ENCODE measurements at regions not wholly inside any gene's neighbourhood (a gene's known extent, or its start where the extent isn't known, plus 50 kb on each side); places are given as distances from the start of the nearest gene placed in this dataset.

DNA sequence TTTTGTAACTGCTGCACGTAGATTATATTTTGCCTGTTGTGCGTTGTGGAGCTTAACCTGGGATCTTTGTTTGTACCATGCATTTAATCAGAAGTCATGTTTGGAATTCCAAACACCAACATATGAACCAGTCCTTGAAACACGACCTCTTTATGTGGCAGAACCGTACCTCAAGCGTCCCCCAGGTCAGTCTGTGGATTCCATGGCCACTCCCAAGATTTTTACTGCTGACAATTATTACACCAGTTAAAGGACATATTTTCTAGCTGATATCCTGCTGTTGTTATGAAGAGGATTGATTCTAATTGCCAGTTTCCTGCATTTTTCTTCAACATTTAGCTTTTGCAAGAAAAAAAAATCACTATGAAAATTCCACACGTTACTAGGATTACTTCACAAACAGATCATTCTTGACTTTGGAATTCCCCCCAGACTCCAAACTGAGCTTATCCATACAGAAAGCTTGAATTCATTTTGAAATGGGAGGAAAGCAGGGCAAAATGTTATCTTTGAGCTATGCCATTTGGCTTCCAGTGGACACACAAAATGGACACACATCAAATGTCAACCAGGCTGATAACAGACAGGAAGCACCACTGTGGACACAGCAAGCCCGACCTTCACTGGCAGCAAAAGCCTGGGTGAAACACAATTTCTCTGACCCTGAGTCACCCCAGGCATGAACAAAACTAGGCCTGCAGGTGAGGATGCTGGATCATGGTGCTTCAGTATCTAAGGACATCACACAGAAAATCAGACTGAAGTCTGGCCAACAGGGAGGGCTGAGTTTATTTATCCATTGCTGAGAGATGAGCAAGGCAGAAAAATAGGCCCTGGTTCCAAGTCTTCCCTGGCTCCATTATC lies 542.9 kb upstream of the JAG1 start:
- Mint-ChIP-seq H3K27me3 (no peaks in the 10 kb centered on the region), H3K27ac (no peak overlapping the region), H3K4me1 (no peaks in the 10 kb centered on the region), H3K9me3 (no peaks in the 10 kb centered on the region), H3K36me3 (ENCODE audit: low read depth) (no peaks in the 10 kb centered on the region), H3K4me3 (no peak overlapping the region)
- DNase-seq, result no peak
- ChIA-PET POLR2A (no interaction called here), CTCF (no interaction called here)

DNA sequence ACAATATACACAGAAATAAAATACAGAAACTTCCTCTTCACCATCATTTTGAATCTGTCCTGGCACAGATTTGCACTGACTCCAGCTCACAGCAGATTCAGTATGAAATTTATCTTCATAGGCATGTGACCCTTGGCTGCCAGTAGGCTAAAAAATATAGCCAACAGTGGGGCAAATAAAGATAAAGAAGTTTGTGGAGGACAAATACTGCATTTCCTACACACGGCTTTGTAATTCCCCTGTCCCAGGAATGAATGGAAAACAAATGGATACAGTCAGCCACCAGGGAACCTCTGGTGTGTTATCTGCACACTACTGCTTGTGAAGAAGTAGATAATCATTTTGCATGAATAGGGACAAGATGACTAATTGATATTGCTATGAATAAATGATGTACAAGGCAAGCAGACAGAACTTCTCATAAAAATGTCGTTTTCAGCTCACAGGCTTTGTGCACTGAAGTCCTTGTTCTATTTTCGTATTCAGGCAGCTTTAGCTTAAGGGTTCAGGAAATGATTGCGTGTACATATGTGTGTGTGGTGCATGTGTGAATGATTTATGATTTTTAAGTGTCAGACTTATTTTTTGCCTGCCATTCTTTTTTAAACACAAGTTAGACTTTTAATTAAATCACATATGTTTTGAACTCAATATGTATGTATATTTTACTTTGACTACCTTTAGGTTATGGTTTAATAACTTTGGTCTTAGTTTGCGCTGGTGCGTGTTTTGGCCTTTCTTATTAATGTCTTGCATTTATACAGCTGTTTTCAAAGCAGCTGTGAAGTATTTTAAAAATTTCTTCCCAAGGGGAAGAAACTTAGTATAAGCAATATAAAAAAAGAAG lies 543.8 kb upstream of the JAG1 start:
- POLR2A ChIA-PET, result no interaction called here

DNA sequence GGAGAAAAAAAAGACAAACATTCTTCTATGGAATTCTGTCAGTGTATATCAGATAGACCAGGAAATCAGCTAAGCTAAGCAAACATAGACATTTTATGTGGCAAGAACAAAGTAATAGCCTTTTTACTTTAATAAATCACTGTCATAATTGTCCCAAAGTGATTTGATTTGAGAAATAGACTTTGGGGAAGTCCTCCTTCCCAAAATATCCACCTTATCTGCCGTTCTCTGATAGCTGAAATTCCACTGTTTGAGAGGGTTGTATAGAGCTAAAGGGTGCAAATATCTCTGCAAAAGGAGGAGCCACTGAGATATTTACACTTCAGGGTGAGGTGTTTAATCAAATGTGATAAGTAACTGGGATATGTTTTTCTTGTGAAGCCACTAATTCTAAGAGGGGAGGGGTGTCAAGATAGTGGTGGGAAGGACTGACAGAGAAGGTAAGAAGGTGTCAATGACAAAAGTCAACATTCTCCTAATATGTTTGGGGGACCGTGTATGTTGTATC lies 544.4 kb upstream of the JAG1 start:
- H3K4me3 Mint-ChIP-seq, result no peak overlapping the region
- H3K4me1 Mint-ChIP-seq, result no peaks in the 10 kb centered on the region
- no peaks in the 10 kb centered on the region for H3K36me3 Mint-ChIP-seq (ENCODE audit: low read depth)
- no peaks in the 10 kb centered on the region for H3K27me3 Mint-ChIP-seq
- H3K27ac Mint-ChIP-seq, result no peak overlapping the region
- no peaks in the 10 kb centered on the region for H3K9me3 Mint-ChIP-seq
- CTCF ChIA-PET, result no interaction called here
- DNase-seq, result no peak
- POLR2A ChIA-PET, result no interaction called here

More for the DNA sequence above, 543.8 kb upstream of the JAG1 start:
- Mint-ChIP-seq H3K27me3 (no peaks in the 10 kb centered on the region), H3K27ac (no peak overlapping the region), H3K9me3 (no peaks in the 10 kb centered on the region), H3K36me3 (ENCODE audit: low read depth) (no peaks in the 10 kb centered on the region), H3K4me3 (no peak overlapping the region), H3K4me1 (no peaks in the 10 kb centered on the region)
- CTCF ChIA-PET, result no interaction called here
- no peak for DNase-seq

DNA sequence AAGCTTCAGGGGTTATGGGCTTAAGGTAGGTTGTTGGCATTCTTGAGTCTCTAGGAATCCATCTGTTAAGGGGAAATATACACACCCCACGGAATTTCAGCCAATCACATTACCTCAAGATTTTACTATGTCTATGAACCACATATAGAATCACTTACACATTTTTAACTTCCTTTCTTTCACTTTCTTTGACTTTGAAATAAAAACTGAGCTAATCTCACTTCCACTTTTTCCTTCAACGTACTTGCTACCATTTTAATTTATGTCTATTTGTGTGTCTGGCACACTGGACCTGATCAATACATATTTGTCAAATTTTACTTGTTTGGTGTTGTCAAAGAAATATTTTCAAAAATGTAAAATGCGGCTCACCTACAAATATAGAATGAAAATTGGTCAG lies 545.4 kb upstream of the JAG1 start:
- Mint-ChIP-seq H3K27ac (no peak overlapping the region), H3K4me3 (no peak overlapping the region), H3K36me3 (ENCODE audit: low read depth) (no peaks in the 10 kb centered on the region), H3K4me1 (no peaks in the 10 kb centered on the region), H3K27me3 (no peaks in the 10 kb centered on the region), H3K9me3 (no peaks in the 10 kb centered on the region)
- ChIA-PET POLR2A (no interaction called here), CTCF (no interaction called here)
- no peak for DNase-seq

DNA sequence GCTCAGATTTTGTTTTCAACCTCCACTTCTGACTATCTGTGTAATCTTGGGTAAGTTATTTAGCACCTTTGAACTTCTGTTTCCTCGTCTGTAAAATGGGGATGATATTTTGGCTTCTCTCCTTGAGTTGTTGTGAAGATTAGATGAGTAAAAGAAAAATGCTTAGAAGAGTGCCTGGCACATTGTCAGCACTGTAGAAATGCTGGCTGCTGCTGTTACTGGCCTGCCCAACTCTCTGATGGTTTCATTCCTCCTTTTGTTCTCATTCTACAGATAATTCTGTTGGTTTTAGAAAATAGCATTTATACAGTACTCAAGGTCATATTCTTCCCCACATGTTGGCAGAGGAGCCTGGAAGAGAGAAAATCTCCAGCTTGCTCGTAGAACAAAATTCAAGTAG lies 547.2 kb upstream of the JAG1 start:
- Mint-ChIP-seq H3K9me3 (no peaks in the 10 kb centered on the region), H3K27me3 (no peaks in the 10 kb centered on the region), H3K4me1 (no peaks in the 10 kb centered on the region), H3K27ac (no peak overlapping the region), H3K36me3 (ENCODE audit: low read depth) (no peaks in the 10 kb centered on the region), H3K4me3 (no peak overlapping the region)
- no peak for DNase-seq
- POLR2A ChIA-PET, result no interaction called here
- CTCF ChIA-PET, result no interaction called here

DNA sequence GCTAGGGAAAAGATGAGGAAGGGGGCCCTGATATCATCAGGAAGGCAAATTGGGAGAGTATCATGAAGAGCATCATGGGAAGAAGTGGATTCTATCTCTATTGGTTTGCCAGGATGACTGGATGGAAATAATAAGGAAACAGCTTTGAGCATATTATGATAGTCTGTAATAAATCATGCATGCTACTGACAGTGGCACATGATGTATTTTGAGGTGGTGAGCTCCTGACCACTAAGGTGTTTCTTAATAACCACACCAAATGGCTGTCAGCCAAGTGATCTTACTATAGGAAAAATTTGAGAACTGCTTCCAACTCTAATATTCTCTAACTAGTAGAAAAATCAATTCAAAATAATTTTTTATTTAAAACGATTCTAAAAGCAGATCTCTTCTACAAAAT lies 548.4 kb upstream of the JAG1 start:
- Mint-ChIP-seq H3K36me3 (ENCODE audit: low read depth) (no peaks in the 10 kb centered on the region), H3K9me3 (no peaks in the 10 kb centered on the region), H3K4me1 (no peaks in the 10 kb centered on the region), H3K27me3 (no peaks in the 10 kb centered on the region), H3K4me3 (no peak overlapping the region), H3K27ac (no peak overlapping the region)
- DNase-seq, result no peak
- CTCF ChIA-PET, result no interaction called here
- POLR2A ChIA-PET, result no interaction called here

DNA sequence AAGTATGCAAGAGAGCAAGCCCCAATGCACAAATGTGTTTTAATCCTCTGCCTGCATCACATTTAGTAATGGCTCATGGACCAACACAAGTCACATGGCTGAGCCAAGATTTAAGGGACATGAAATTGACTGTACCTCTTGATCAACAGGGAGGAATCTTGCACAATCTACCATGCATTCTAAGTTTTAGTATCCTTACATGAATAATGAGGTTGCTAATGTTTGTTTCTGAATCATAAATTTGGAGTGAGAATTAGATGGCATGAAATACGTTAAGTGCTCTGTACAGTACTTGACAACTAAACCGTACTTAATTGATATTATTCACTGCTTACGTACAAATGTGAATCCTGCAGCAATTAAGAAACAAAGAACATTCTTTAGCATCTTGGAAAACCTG lies 553.8 kb upstream of the JAG1 start:
- ChIA-PET CTCF (no interaction called here), POLR2A (no interaction called here)

DNA sequence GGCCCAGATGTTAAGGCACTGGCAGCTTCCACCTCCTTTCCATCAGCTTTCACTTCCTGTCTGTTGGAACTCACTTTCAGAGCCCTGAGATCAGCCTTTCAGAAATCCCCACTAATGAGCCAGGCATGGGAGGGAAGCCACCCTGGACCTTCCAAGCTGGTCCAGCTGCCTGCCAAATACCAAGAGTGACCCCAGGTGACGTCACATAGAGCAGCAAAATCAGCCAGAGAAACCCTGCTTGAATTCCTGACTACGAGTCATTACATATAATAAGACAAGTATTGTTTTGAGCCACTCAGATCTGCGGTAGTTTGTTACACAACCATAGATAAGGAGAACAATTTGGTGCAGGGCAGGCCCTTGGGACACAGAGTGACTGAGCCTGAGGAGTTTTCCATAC lies 556.0 kb upstream of the JAG1 start:
- ChIA-PET CTCF (no interaction called here), POLR2A (no interaction called here)
- no peak for DNase-seq
- no peak overlapping the region for H3K4me3 Mint-ChIP-seq
- no peaks in the 10 kb centered on the region for H3K36me3 Mint-ChIP-seq (ENCODE audit: low read depth)
- H3K9me3 Mint-ChIP-seq, result no peaks in the 10 kb centered on the region
- H3K4me1 Mint-ChIP-seq, result no peaks in the 10 kb centered on the region
- no peak overlapping the region for H3K27ac Mint-ChIP-seq
- H3K27me3 Mint-ChIP-seq, result no peaks in the 10 kb centered on the region

More for the DNA sequence above, 553.8 kb upstream of the JAG1 start:
- no peaks in the 10 kb centered on the region for H3K9me3 Mint-ChIP-seq
- H3K27me3 Mint-ChIP-seq, result no peaks in the 10 kb centered on the region
- no peaks in the 10 kb centered on the region for H3K4me1 Mint-ChIP-seq
- H3K4me3 Mint-ChIP-seq, result no peak overlapping the region
- no peaks in the 10 kb centered on the region for H3K36me3 Mint-ChIP-seq (ENCODE audit: low read depth)
- H3K27ac Mint-ChIP-seq, result no peak overlapping the region
- no peak for DNase-seq

DNA sequence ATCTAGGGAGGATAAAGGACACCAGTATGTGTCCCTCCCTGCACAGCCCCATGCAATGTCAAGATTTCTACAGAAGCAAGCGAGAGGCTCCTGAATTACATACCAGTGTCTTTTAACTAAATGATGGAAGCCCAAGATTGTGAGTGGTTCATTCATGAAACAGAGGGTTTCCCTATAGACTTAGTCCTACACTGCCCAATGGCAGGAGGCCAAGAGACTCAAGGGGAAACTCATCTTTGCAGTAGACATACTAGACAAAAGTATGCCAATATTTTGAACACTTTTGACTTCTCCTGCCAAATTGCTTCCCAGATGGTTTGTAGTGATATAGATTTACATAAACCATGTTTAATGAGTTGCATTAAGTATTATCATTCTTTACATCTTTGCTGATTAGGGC lies 557.2 kb upstream of the JAG1 start:
- Mint-ChIP-seq H3K27ac (no peak overlapping the region), H3K4me1 (no peaks in the 10 kb centered on the region), H3K27me3 (no peaks in the 10 kb centered on the region), H3K9me3 (no peaks in the 10 kb centered on the region), H3K36me3 (ENCODE audit: low read depth) (no peaks in the 10 kb centered on the region), H3K4me3 (no peak overlapping the region)
- no peak for DNase-seq
- ChIA-PET CTCF (no interaction called here), POLR2A (no interaction called here)

DNA sequence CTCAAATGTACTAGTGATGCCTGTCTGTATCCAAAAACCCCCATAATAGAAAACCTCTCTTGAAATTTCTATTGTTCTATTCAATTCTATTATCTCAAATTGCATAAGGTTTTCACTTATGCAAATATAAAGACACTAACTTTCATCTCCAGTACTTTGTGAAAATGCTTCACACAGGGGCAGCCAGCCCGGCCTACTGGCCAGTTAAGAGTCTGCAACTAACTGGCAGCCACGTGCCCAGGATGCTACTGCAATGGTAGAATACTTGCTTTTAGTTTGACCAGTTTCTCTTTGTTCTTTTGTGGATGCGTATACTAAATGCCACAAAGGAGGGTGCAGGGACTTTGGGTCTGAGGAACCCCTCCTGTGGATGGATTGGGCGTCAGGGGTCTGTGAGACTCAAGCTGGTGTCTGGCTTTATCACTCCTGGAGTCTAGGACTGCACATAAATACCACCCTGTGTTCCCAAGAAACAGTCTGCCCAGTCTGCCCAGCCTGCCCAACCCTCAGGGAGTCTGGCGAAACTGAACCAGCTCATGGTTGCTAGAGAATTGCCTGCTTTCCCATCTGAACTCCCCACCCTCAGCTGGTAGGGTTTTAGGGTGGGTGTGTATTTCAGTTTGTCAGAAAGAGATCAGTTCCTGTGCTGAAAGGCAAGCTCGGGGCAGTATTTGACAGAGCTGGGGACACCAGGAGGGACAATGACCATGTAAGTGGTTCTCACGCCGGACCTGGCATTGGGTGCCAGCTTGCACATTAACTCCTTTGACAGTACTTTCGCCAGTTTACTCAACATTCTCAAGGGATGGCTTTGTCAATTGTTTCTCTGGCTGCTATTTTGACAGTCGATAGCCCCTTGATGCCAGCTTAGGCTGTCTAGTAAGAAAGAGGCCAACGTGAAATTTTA lies 558.2 kb upstream of the JAG1 start:
- ChIA-PET CTCF (no interaction called here), POLR2A (no interaction called here)
- Mint-ChIP-seq H3K9me3 (no peaks in the 10 kb centered on the region), H3K4me1 (no peaks in the 10 kb centered on the region), H3K27me3 (no peaks in the 10 kb centered on the region), H3K36me3 (ENCODE audit: low read depth) (no peaks in the 10 kb centered on the region), H3K27ac (no peak overlapping the region), H3K4me3 (no peak overlapping the region)
- DNase-seq, result no peak

DNA sequence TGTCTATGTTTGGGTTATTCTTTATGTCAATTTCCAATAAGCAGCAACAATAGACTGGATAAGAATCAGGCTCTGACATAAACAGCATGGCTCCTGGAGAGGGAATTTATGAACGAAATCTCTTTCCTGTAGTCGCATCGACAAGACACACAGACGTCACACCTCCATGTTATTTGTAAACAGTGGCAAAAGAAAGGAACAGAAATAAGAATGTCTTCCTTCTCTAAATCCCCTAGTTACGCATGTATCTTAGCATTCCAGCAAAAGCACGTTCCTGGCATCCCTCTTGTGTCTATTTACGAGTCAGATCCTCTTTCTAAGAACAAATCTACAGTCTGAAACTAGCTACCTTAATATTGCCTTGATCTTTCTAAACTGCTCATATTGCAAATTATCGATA lies 559.1 kb upstream of the JAG1 start:
- Mint-ChIP-seq H3K27me3 (no peaks in the 10 kb centered on the region), H3K4me1 (no peaks in the 10 kb centered on the region), H3K27ac (no peak overlapping the region), H3K36me3 (ENCODE audit: low read depth) (no peaks in the 10 kb centered on the region), H3K4me3 (no peak overlapping the region), H3K9me3 (no peaks in the 10 kb centered on the region)
- DNase-seq, result no peak
- ChIA-PET CTCF (no interaction called here), POLR2A (no interaction called here)

DNA sequence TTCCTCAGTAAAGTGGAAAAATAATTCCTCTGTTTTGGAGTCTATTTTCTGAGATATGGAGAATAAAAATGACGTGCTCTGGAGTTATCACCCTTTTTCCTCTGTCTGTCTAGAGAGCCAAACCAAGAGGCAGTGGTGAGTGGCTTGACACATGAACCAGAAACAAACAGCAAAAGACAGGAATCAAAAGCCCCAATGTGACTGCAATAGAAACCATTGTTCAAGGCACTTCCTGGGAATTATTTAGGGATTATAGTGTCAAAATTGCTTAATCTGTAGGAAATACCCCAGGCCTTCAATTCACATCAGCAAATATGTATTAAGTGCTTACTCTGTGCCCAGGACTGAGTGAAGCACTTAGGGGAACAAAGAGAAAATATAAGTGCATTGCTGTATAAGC lies 560.4 kb upstream of the JAG1 start:
- Mint-ChIP-seq H3K27ac (no peak overlapping the region), H3K4me3 (no peak overlapping the region), H3K4me1 (no peaks in the 10 kb centered on the region), H3K27me3 (no peaks in the 10 kb centered on the region), H3K36me3 (ENCODE audit: low read depth) (no peaks in the 10 kb centered on the region), H3K9me3 (no peaks in the 10 kb centered on the region)
- ChIA-PET CTCF (no interaction called here), POLR2A (no interaction called here)
- no peak for DNase-seq

DNA sequence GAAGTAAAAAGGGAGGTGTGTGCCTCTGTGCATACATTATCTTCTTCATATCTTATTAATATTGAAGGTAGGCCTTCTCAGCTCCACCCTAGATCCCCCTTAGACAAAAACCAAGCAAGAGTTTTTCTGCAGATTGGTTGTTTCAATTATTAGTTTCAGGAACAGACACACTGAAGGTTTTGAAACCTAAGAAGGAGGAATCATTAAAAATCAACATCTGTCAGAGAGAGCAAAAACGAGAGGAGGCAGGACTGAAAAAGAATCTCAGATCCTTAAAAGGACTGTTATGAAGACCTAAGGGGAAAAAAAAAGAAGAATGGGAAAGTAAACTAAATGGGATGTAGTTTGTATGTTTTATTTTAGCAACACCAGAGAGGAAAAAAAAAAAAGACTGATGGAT lies 560.8 kb upstream of the JAG1 start:
- Mint-ChIP-seq H3K4me3 (no peak overlapping the region), H3K27ac (no peak overlapping the region), H3K4me1 (no peaks in the 10 kb centered on the region), H3K27me3 (no peaks in the 10 kb centered on the region), H3K9me3 (no peaks in the 10 kb centered on the region), H3K36me3 (ENCODE audit: low read depth) (no peaks in the 10 kb centered on the region)
- ChIA-PET POLR2A (no interaction called here), CTCF (no interaction called here)
- DNase-seq, result no peak

Data from activated CD4-positive, alpha-beta T cell treated with anti-CD3 and anti-CD28 coated beads, Interleukin-2, amount 10 ng/mL, durations not matched to agents 7 days and 5 days (primary cell).